H9 (cell line): ENCODE measurements at regions not wholly inside any gene's neighbourhood (a gene's known extent, or its start where the extent isn't known, plus 50 kb on each side); places are given as distances from the start of the nearest gene placed in this dataset.

Experiments used
- DNase-seq: peaks from one replicate; pipeline ENCODE4 v3.0.0-alpha.2; 2017
- H2AFZ ChIP-seq: one replicate; pipeline ENCODE4 v1.6.1; 2013; ENCODE audit warnings: mild to moderate bottlenecking, low read length, control low read depth, moderate library complexity
- H2AK5ac ChIP-seq: 2 replicates; pipeline ENCODE4 v1.6.1; 2013; ENCODE audit warnings: low read length, control low read depth, mixed read lengths; ENCODE audit not compliant: insufficient read length
- H2BK120ac ChIP-seq: one replicate; pipeline ENCODE4 v1.6.1; 2013; ENCODE audit warnings: low read depth, mild to moderate bottlenecking, low read length, control low read depth, inconsistent platforms; ENCODE audit not compliant: poor library complexity, severe bottlenecking
- H2BK12ac ChIP-seq: 2 replicates; pipeline ENCODE4 v1.6.1; 2013; ENCODE audit warnings: low read length, control low read depth, mixed read lengths, low read depth; ENCODE audit not compliant: insufficient read length
- H2BK15ac ChIP-seq: 2 replicates; pipeline ENCODE4 v1.6.1; 2013; ENCODE audit warnings: low read depth, low read length, control low read depth
- H2BK20ac ChIP-seq: one replicate; pipeline ENCODE4 v1.6.1; 2013; ENCODE audit warnings: low read depth, mild to moderate bottlenecking, low read length, control low read depth, inconsistent platforms; ENCODE audit not compliant: poor library complexity, severe bottlenecking
- H2BK5ac ChIP-seq: 2 replicates; pipeline ENCODE4 v1.6.1; 2013; ENCODE audit warnings: low read length, control low read depth, mixed read lengths; ENCODE audit not compliant: insufficient read length
- H3K14ac ChIP-seq: 2 replicates; pipeline ENCODE4 v1.6.1; 2013; ENCODE audit warnings: low read length, control low read depth; ENCODE audit not compliant: insufficient read depth
- H3K18ac ChIP-seq: 2 replicates; pipeline ENCODE4 v1.6.1; 2013; ENCODE audit warnings: low read depth, mild to moderate bottlenecking, mixed read lengths, low read length, control low read depth; ENCODE audit not compliant: insufficient read length
- H3K23ac ChIP-seq: 2 replicates; pipeline ENCODE4 v1.6.1; 2013; ENCODE audit warnings: low read length, control low read depth, mixed read lengths, low read depth; ENCODE audit not compliant: insufficient read length
- H3K23me2 ChIP-seq: 2 replicates; pipeline ENCODE4 v1.6.1; 2013; ENCODE audit warnings: low read depth, mild to moderate bottlenecking, mixed read lengths, low read length, control low read depth; ENCODE audit not compliant: insufficient read length, poor library complexity, severe bottlenecking
- H3K27ac ChIP-seq: 2 replicates; pipeline ENCODE4 v1.5.1; 2013; ENCODE audit warnings: low read length, control low read depth, mixed read lengths, low read depth; ENCODE audit not compliant: insufficient read length
- H3K27me3 ChIP-seq: 2 replicates; pipeline ENCODE4 v1.6.1; 2013; ENCODE audit warnings: low read length, control low read depth, inconsistent platforms; ENCODE audit not compliant: insufficient read depth
- H3K4ac ChIP-seq: 2 replicates; pipeline ENCODE4 v1.6.1; 2013; ENCODE audit warnings: low read depth, mild to moderate bottlenecking, control low read depth, inconsistent platforms, low read length, moderate library complexity
- H3K4me1 ChIP-seq: 2 replicates; pipeline ENCODE4 v1.6.1; 2013; ENCODE audit warnings: low read length, control low read depth, inconsistent platforms; ENCODE audit not compliant: insufficient read depth
- H3K4me2 ChIP-seq: 2 replicates; pipeline ENCODE4 v1.6.1; 2013; ENCODE audit warnings: low read length, control low read depth, mixed read lengths; ENCODE audit not compliant: insufficient read length, insufficient read depth
- H3K56ac ChIP-seq: 2 replicates; pipeline ENCODE4 v1.6.1; 2013; ENCODE audit warnings: low read depth, mild to moderate bottlenecking, mixed read lengths, low read length, control low read depth; ENCODE audit not compliant: insufficient read length
- H3K79me1 ChIP-seq: 2 replicates; pipeline ENCODE4 v1.6.1; 2013; ENCODE audit warnings: low read depth, mild to moderate bottlenecking, moderate library complexity, low read length, control low read depth, inconsistent platforms; ENCODE audit not compliant: insufficient read depth, poor library complexity, severe bottlenecking
- H3K79me2 ChIP-seq: 2 replicates; pipeline ENCODE4 v1.6.1; 2013; ENCODE audit warnings: low read length, control low read depth, inconsistent platforms; ENCODE audit not compliant: insufficient read depth
- H3K9ac ChIP-seq: 2 replicates; pipeline ENCODE4 v1.6.1; 2013; ENCODE audit warnings: low read length, control low read depth, mixed read lengths; ENCODE audit not compliant: insufficient read length; ENCODE audit errors: extremely low read depth
- H3K9me3 ChIP-seq: one replicate; pipeline ENCODE4 v1.6.1; 2013; ENCODE audit warnings: low read depth, low read length, inconsistent platforms; ENCODE audit not compliant: control insufficient read depth
- H3T11ph ChIP-seq: one replicate; pipeline ENCODE4 v1.6.1; 2013; ENCODE audit warnings: mild to moderate bottlenecking, low read length, control low read depth, inconsistent platforms
- H4K20me1 ChIP-seq: one replicate; pipeline ENCODE4 v1.6.1; 2013; ENCODE audit not compliant: control insufficient read depth, insufficient read length, insufficient read depth
- H4K5ac ChIP-seq: 2 replicates; pipeline ENCODE4 v1.6.1; 2013; ENCODE audit warnings: low read depth, mild to moderate bottlenecking, mixed read lengths, low read length, control low read depth; ENCODE audit not compliant: insufficient read length
- H4K8ac ChIP-seq: replicated peaks from 2 replicates; pipeline ENCODE4 v1.6.1; 2013; ENCODE audit warnings: low read length, control low read depth, mixed read lengths, low read depth; ENCODE audit not compliant: insufficient read length
- H4K91ac ChIP-seq: 2 replicates; pipeline ENCODE4 v1.6.1; 2013; ENCODE audit warnings: low read depth, mild to moderate bottlenecking, moderate library complexity, mixed read lengths, low read length, control low read depth; ENCODE audit not compliant: insufficient read length
- H3K27ac Mint-ChIP-seq, 3 experiments: 2 replicates in 2 of 3; 3 replicates in 1 of 3; pipeline ENCODE4 v1.8.0; 2020 to 2021; ENCODE audit warnings: mixed read lengths in 3 of 3, mild to moderate bottlenecking in 1 of 3, moderate library complexity in 1 of 3
- H3K27me3 Mint-ChIP-seq: 2 replicates; pipeline ENCODE4 v1.8.0; 2021; ENCODE audit warnings: low read depth, mild to moderate bottlenecking, moderate library complexity, mixed read lengths
- H3K36me3 Mint-ChIP-seq, 3 experiments: 2 replicates in 2 of 3; 3 replicates in 1 of 3; pipeline ENCODE4 v1.8.0; 2020 to 2021; ENCODE audit warnings: low read depth in 3 of 3, mixed read lengths in 3 of 3; ENCODE audit not compliant: insufficient read depth in 1 of 3
- H3K4me1 Mint-ChIP-seq, 2 experiments: 2 replicates each; pipeline ENCODE4 v1.8.0; 2020; ENCODE audit warnings: mixed read lengths in 2 of 2
- H3K4me3 Mint-ChIP-seq, 2 experiments: 2 replicates in 1 of 2; 3 replicates in 1 of 2; pipeline ENCODE4 v1.8.0; 2020 to 2021; ENCODE audit warnings: mild to moderate bottlenecking in 2 of 2, mixed read lengths in 2 of 2, moderate library complexity in 1 of 2
- H3K9me3 Mint-ChIP-seq, 2 experiments: 2 replicates in 1 of 2; 3 replicates in 1 of 2; pipeline ENCODE4 v1.8.0; 2020; ENCODE audit warnings: mild to moderate bottlenecking in 2 of 2, mixed read lengths in 2 of 2, moderate library complexity in 1 of 2
- CTCF ChIP-seq: fragments of 200-600 bp; sonication (generic); conservative IDR thresholded peaks from 3 replicates; pipeline ENCODE4 v1.8.0; 2021; ENCODE audit warnings: antibody characterized with exemption, mild to moderate bottlenecking
- WGBS: extraction: QIAGEN DNeasy Blood & Tissue Kit; methylation state at CpG from one replicate; pipeline ENCODE4 v1.1.7; 2013; ENCODE audit warnings: missing lambda C conversion rate, low lambda C conversion rate, mixed read lengths; ENCODE audit not compliant: insufficient read length; ENCODE audit errors: extremely low coverage; 5-methylcytosine and 5-hydroxymethylcytosine counted together

GRCh38 chr18:14935210-14935609 is 187.2 kb downstream of the ANKRD30B start:
- H4K91ac ChIP-seq = no peak overlapping the region
- H3K4me1 ChIP-seq = no peaks in the 10 kb centered on the region
- no peak for DNase-seq
- H2BK20ac ChIP-seq = no peak overlapping the region
- H4K8ac ChIP-seq = no peak overlapping the region
- no peak overlapping the region for H3T11ph ChIP-seq
- H3K27ac ChIP-seq = no peak overlapping the region
- H2BK12ac ChIP-seq = no peak overlapping the region
- H2AK5ac ChIP-seq = no peak overlapping the region
- H2BK120ac ChIP-seq = no peak overlapping the region
- no peak overlapping the region for H3K23ac ChIP-seq
- H3K4ac ChIP-seq = no peak overlapping the region
- no peak for TF ChIP-seq CTCF
- no peaks in the 10 kb centered on the region for H3K79me1 ChIP-seq
- no peaks in the 10 kb centered on the region for H3K79me2 ChIP-seq
- no peak overlapping the region for H3K4me2 ChIP-seq
- H3K36me3 Mint-ChIP-seq = peaks cover 16 to 39% (median 25%) of the 10 kb centered on the region in 3 experiments; a peak in 6 of 7 replicates
- no peaks in the 10 kb centered on the region for H3K23me2 ChIP-seq
- no CpG with 5 or more reads among the region's 3 CpGs for WGBS
- H3K9me3 Mint-ChIP-seq = peaks cover 92 to 95% of the 10 kb centered on the region in 2 experiments
- H3K27me3 ChIP-seq = no peaks in the 10 kb centered on the region
- H2BK15ac ChIP-seq = no peak overlapping the region
- H3K4me3 Mint-ChIP-seq = no peak overlapping the region
- H2AFZ ChIP-seq = no peak overlapping the region
- peaks cover 5% of the 10 kb centered on the region for H3K27me3 Mint-ChIP-seq
- H3K9me3 ChIP-seq = peaks cover 98% of the 10 kb centered on the region
- no peak overlapping the region for H3K18ac ChIP-seq
- peaks cover 4% of the 10 kb centered on the region for H4K20me1 ChIP-seq
- no peak overlapping the region for H2BK5ac ChIP-seq
- H3K27ac Mint-ChIP-seq = no peak overlapping the region
- H3K4me1 Mint-ChIP-seq = no peaks in the 10 kb centered on the region
- no peak overlapping the region for H4K5ac ChIP-seq
- no peak overlapping the region for H3K9ac ChIP-seq
- H3K14ac ChIP-seq = no peak overlapping the region
- no peak overlapping the region for H3K56ac ChIP-seq
